ENCODE measurements at regions not wholly inside any gene's neighbourhood (a gene's known extent, or its start where the extent isn't known, plus 50 kb on each side); places are given as distances from the start of the nearest gene placed in this dataset.

DNA sequence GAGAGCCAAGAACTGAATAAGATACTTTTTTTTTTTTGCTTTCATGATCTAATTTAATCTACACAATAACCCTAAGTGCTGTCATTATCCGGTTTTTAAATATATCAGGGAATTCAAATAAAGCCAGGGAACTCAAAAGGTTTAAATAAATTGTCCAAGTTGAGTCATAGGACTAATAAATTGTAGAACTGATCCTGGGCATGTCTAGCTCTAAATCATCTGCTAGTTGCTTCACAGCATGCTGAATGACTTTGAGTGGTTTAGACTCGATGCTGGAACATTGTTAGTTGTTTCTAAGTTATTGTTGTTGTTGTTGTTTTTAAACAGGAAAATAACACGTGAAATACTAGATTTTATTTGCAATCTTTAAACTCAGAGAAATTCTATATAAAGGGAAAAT is 147.2 kb upstream of the HNMT start:
- TF ChIP-seq FOXM1 (IDR thresholded peaks at IDR 0.05; ENCODE audit: borderline replicate concordance, low read depth) = no peak
- TF ChIP-seq RAD21 (IDR thresholded peaks at IDR 0.05; ENCODE audit: low read depth) = no peak
- TF ChIP-seq CEBPB (IDR thresholded peaks at IDR 0.05) = no peak
- TF ChIP-seq CREB1 (IDR thresholded peaks at IDR 0.05; ENCODE audit: low read depth) = no peak
- TF ChIP-seq TEAD4 (IDR thresholded peaks at IDR 0.05) = no peak
- TF ChIP-seq TAF1 (IDR thresholded peaks at IDR 0.05; ENCODE audit: low read depth) = no peak
- no peak for TF ChIP-seq ZBTB7A (IDR thresholded peaks at IDR 0.05; ENCODE audit: low read depth)

DNA sequence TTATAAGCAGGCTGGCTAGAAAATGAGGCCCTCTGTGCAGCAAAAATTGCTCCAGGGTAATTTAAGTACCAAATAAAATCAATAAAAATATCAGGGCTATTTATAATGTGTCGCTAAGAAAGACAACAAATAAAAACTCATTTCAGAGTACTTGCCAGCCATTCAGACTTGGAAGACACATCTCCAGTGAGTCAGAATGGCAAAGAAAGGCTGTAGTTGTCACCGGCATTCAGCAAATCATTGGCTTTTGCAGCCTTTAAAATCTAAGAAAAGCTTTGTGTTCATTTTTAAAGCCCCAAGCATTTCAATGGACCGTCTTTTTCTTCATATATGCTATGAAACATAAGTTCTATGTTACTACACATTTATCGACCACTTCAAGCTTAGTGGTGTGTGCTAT is 141.1 kb upstream of the HNMT start:
- TF ChIP-seq CREB1 (IDR thresholded peaks at IDR 0.05; ENCODE audit: low read depth) (no peak), EP300 (IDR thresholded peaks at IDR 0.05; ENCODE audit: borderline replicate concordance) (no peak)
- TF ChIP-seq, protein P1, sequence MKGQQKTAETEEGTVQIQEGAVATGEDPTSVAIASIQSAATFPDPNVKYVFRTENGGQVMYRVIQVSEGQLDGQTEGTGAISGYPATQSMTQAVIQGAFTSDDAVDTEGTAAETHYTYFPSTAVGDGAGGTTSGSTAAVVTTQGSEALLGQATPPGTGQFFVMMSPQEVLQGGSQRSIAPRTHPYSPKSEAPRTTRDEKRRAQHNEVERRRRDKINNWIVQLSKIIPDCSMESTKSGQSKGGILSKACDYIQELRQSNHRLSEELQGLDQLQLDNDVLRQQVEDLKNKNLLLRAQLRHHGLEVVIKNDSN (IDR thresholded peaks at IDR 0.05) = no peak

DNA sequence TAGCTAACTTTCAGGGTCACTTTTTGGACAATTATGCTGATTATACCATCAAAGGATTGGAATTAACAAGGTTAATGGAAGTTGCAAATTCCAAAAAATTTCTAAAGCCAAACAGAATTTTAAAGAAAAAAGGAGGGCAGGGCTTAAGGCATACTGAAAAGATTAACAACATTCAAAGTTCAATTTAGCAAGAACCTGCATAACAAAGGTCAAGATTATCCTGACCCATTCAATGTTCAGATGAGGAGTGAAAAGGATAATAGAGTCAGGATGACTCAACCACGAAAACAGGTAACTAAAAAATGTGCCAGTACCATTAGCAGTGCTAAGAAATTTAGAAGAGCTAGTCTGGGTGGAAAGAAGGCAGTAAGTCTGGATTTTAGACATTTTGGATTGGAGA is 139.8 kb upstream of the HNMT start:
- TF ChIP-seq NFIC (IDR thresholded peaks at IDR 0.05) (no peak), YY1 (IDR thresholded peaks at IDR 0.05; ENCODE audit: low read depth) (no peak), FOXM1 (IDR thresholded peaks at IDR 0.05; ENCODE audit: borderline replicate concordance, low read depth) (no peak), TCF12 (IDR thresholded peaks at IDR 0.05; ENCODE audit: low read depth) (no peak), CEBPB (IDR thresholded peaks at IDR 0.05) (no peak), RAD21 (IDR thresholded peaks at IDR 0.05; ENCODE audit: low read depth) (no peak), ZBTB7A (IDR thresholded peaks at IDR 0.05; ENCODE audit: low read depth) (no peak), EGR1 (IDR thresholded peaks at IDR 0.05) (no peak), CREB1 (IDR thresholded peaks at IDR 0.05; ENCODE audit: low read depth) (no peak)
- TF ChIP-seq, protein P2, sequence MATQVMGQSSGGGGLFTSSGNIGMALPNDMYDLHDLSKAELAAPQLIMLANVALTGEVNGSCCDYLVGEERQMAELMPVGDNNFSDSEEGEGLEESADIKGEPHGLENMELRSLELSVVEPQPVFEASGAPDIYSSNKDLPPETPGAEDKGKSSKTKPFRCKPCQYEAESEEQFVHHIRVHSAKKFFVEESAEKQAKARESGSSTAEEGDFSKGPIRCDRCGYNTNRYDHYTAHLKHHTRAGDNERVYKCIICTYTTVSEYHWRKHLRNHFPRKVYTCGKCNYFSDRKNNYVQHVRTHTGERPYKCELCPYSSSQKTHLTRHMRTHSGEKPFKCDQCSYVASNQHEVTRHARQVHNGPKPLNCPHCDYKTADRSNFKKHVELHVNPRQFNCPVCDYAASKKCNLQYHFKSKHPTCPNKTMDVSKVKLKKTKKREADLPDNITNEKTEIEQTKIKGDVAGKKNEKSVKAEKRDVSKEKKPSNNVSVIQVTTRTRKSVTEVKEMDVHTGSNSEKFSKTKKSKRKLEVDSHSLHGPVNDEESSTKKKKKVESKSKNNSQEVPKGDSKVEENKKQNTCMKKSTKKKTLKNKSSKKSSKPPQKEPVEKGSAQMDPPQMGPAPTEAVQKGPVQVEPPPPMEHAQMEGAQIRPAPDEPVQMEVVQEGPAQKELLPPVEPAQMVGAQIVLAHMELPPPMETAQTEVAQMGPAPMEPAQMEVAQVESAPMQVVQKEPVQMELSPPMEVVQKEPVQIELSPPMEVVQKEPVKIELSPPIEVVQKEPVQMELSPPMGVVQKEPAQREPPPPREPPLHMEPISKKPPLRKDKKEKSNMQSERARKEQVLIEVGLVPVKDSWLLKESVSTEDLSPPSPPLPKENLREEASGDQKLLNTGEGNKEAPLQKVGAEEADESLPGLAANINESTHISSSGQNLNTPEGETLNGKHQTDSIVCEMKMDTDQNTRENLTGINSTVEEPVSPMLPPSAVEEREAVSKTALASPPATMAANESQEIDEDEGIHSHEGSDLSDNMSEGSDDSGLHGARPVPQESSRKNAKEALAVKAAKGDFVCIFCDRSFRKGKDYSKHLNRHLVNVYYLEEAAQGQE (IDR thresholded peaks at IDR 0.05; ENCODE audit: low read depth) = no peak
- TF ChIP-seq, protein P1 (IDR thresholded peaks at IDR 0.05) = no peak
- TF ChIP-seq, protein P3, sequence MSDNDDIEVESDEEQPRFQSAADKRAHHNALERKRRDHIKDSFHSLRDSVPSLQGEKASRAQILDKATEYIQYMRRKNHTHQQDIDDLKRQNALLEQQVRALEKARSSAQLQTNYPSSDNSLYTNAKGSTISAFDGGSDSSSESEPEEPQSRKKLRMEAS (IDR thresholded peaks at IDR 0.05) = no peak

DNA sequence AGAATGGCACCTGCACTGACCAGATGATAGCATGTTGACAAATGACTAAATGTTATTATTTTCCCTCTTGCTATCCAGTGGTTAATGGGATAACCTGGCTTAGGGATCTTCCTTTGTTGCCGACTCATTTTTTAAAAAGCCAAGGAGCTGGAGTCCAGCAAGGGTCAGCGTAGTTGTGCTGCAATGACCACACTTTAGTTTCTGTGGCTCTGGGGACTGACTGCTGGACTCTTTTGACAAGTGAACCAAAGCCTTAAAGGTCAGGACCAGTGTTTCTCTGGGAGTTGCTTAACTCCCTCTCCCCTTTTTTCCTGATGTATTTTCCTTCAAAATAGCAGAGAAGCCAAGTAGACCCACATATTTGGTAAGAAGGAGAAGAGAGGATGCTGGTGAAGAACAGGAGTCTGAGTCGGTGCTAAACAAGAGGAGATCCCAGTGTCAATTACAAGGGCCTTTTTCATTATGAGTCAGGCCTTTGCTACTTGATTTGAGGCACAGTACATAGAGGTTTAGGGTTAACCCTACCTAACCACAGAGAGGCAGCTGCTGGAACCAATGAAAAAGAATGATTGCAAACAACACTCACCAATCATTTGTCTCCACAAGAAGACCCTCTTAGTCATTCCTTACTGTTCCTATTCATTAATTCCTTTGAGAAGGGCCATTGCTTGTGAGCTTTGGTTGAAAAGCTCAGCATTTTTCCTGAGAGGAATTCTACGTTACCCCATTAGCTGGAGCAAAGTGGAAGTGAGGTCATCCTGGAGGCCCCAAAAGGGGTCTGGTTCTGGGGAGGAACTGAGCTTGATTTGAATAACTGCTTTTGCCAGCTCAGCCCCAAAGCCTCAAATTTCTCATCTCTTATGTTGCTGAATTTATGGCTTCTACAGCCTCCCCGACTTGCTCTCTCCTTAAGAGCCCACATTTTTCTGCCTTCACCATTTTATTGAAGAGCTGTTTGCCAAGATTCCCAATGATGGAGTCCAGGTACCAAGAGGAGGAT is 137.6 kb upstream of the HNMT start:
- TF ChIP-seq CREB1 (IDR thresholded peaks at IDR 0.05; ENCODE audit: low read depth) = no peak
- no peak for TF ChIP-seq EGR1 (IDR thresholded peaks at IDR 0.05)
- no peak for TF ChIP-seq FOXM1 (IDR thresholded peaks at IDR 0.05; ENCODE audit: borderline replicate concordance, low read depth)
- TF ChIP-seq, protein P3 (IDR thresholded peaks at IDR 0.05) = no peak
- no peak for TF ChIP-seq YY1 (IDR thresholded peaks at IDR 0.05; ENCODE audit: low read depth)

DNA sequence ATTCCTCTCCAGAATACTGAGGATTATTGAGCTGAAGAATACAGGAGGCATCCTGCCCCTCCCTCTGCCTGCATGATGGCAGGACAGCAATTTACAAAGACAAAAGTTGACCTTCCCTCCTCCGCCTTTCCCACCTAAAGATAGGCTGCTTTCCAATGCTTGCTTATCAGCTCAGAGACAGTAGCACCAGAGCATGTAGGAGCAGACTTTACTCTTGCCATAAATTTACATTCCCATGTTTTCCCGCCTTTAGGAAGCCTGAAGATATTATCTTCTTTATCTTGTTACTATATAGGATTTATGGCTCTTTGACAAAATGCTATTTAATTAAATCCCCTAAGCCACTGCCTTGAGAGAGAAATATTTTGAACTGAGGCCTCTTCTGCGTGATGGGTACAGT is 135.6 kb upstream of the HNMT start:
- TF ChIP-seq EP300 (IDR thresholded peaks at IDR 0.05; ENCODE audit: borderline replicate concordance) = no peak
- TF ChIP-seq, protein P1 (IDR thresholded peaks at IDR 0.05) = no peak
- no peak for TF ChIP-seq TCF12 (IDR thresholded peaks at IDR 0.05; ENCODE audit: low read depth)
- TF ChIP-seq ZBTB7A (IDR thresholded peaks at IDR 0.05; ENCODE audit: low read depth) = no peak
- TF ChIP-seq, protein P3 (IDR thresholded peaks at IDR 0.05) = no peak
- TF ChIP-seq TEAD4 (IDR thresholded peaks at IDR 0.05) = no peak

DNA sequence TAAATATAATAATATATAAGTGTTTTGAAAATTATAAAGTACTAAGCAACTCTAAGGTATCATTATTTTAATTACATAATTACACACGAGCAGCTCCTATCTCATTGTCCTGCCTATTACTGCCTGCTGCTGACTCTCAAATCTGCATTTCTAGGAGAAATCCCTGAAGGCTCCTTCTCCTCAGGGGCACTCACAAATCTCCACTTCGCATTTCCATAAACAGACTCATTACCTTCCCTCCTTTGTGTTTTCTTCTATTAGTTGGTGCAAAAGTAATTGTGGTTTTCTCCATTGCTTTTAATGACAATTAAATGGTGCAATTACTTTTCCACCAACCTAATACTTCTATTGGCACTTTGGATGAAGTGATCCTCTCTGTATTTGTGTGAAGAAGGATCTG is 135.0 kb upstream of the HNMT start:
- TF ChIP-seq FOXM1 (IDR thresholded peaks at IDR 0.05; ENCODE audit: borderline replicate concordance, low read depth) (no peak), RAD21 (IDR thresholded peaks at IDR 0.05; ENCODE audit: low read depth) (no peak)
- TF ChIP-seq, protein P2 (IDR thresholded peaks at IDR 0.05; ENCODE audit: low read depth) = no peak

All from Ishikawa (cell line).